ENCODE measurements at regions not wholly inside any gene's neighbourhood (a gene's known extent, or its start where the extent isn't known, plus 50 kb on each side); places are given as distances from the start of the nearest gene placed in this dataset.

DNA sequence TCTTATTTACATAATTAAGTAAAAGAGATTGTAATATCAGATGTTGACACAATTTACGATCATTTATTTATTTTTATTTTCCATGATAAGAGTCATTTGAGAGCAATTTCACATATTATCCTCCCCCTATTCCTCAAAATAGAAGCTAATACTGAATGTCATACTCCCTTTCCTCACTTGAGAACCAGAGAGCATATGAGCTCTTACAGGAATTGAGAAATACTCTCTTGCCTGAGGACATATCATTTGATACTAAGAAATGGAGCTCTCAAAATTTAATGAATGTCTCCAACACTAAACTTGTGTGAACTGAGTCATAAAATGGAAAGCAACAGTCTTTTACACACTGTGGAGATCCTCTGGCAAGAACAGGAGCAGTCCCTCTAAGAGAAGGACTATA, 68.5 kb upstream of the CHST9 start:
- ChIA-PET POLR2A (interaction anchor here (0.5 kb wide), 1 partner anchor 60 kb away, joined by 3 read pairs; no protein-coding TSS in a partner anchor), CTCF (interaction anchor here (0.6 kb wide), 1 partner anchor 195 kb away, joined by 5 read pairs; no protein-coding TSS in a partner anchor)
- H3K27ac Mint-ChIP-seq (ENCODE audit: low read depth, unreplicated experiment): no peak overlapping the region
- DNase-seq (ENCODE audit: unreplicated experiment): peak; percentile 1
- H3K9me3 Mint-ChIP-seq (ENCODE audit: unreplicated experiment): no peaks in the 10 kb centered on the region
- H3K4me1 Mint-ChIP-seq (ENCODE audit: insufficient read depth, unreplicated experiment): no peaks in the 10 kb centered on the region
- H3K36me3 Mint-ChIP-seq (ENCODE audit: insufficient read depth, unreplicated experiment): no peaks in the 10 kb centered on the region
- intact Hi-C loops (cut with micrococcal nuclease): no loop called here
- BruUV-seq (replicated peaks): no TSS peak
- TF ChIP-seq CTCF (IDR thresholded peaks at IDR 0.05; ENCODE audit: unreplicated experiment): no peak
- peaks cover 13% of the 10 kb centered on the region for H3K27me3 Mint-ChIP-seq (ENCODE audit: insufficient read depth, unreplicated experiment)
- H3K4me3 Mint-ChIP-seq (ENCODE audit: unreplicated experiment): no peak overlapping the region

DNA sequence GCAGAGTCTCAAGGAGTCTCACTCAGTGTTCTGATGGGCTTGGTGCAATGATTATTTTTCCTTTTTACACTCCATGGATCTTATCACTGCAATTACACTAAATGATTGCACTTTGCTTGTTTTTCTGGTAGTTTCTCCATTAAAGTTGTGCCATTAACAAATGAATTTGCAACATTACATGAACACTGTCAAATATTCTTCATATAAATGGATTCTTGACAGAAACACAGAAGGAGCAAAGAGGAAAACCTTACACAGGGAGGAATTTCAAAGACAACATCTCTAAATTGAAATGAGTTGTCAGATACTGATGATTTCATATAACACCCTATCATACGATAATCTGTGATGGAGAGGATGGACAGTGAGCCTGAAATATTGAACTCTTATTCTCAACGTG, 65.4 kb upstream of the CHST9 start:
- no TSS peak for BruUV-seq (replicated peaks)
- intact Hi-C loops (cut with micrococcal nuclease): no loop called here
- Mint-ChIP-seq H3K9me3 (ENCODE audit: unreplicated experiment) (no peaks in the 10 kb centered on the region), H3K27ac (ENCODE audit: low read depth, unreplicated experiment) (no peak overlapping the region), H3K4me1 (ENCODE audit: insufficient read depth, unreplicated experiment) (no peaks in the 10 kb centered on the region), H3K36me3 (ENCODE audit: insufficient read depth, unreplicated experiment) (no peaks in the 10 kb centered on the region), H3K4me3 (ENCODE audit: unreplicated experiment) (no peak overlapping the region), H3K27me3 (ENCODE audit: insufficient read depth, unreplicated experiment) (peaks cover 33% of the 10 kb centered on the region)
- no peak for DNase-seq (ENCODE audit: unreplicated experiment)
- POLR2A ChIA-PET: no interaction called here
- TF ChIP-seq CTCF (IDR thresholded peaks at IDR 0.05; ENCODE audit: unreplicated experiment): no peak
- CTCF ChIA-PET: no interaction called here

- H3K27ac Mint-ChIP-seq (ENCODE audit: low read depth, unreplicated experiment): no peak overlapping the region
- ChIA-PET POLR2A (interaction anchor here (0.6 kb wide), 1 partner anchor 620 kb away, joined by 3 read pairs; no protein-coding TSS in a partner anchor), CTCF (no interaction called here)
- DNase-seq (ENCODE audit: unreplicated experiment): no peak
- H3K4me1 Mint-ChIP-seq (ENCODE audit: insufficient read depth, unreplicated experiment): no peaks in the 10 kb centered on the region
- intact Hi-C loops (cut with micrococcal nuclease): no loop called here
- H3K9me3 Mint-ChIP-seq (ENCODE audit: unreplicated experiment): no peaks in the 10 kb centered on the region
- H3K4me3 Mint-ChIP-seq (ENCODE audit: unreplicated experiment): no peak overlapping the region
- BruUV-seq (replicated peaks): no TSS peak
- TF ChIP-seq CTCF (IDR thresholded peaks at IDR 0.05; ENCODE audit: unreplicated experiment): no peak
- peaks cover 33% of the 10 kb centered on the region for H3K27me3 Mint-ChIP-seq (ENCODE audit: insufficient read depth, unreplicated experiment)
- no peaks in the 10 kb centered on the region for H3K36me3 Mint-ChIP-seq (ENCODE audit: insufficient read depth, unreplicated experiment)
Measured at GRCh38 chr18:27249933-27250332, 64.8 kb upstream of the CHST9 start.

DNA sequence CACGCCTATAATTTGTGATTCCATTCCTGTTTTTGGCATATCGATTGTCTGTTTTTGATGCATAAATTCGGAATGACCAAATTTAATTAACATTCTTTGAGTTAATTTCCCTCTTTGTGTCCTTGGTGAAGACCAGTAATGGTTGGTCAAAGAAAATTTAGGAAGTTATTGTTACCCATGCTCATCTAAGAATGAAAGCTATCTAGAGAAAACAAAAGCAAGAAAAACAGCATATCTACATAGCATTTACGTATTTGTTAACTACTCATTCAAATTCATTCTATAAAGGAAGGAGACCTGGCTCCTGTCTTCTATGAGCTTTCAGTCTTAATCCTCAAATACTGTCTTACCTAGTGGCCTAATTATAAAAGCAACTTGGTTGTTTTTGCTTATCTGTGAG, 59.2 kb upstream of the CHST9 start:
- ChIA-PET POLR2A (no interaction called here), CTCF (interaction anchor here (0.6 to 0.9 kb wide), 5 partner anchors 97 to 1297 kb away, joined by 3 read pairs; no protein-coding TSS in a partner anchor)
- intact Hi-C loops (cut with micrococcal nuclease): no loop called here
- DNase-seq (ENCODE audit: unreplicated experiment): no peak
- no peak for TF ChIP-seq CTCF (IDR thresholded peaks at IDR 0.05; ENCODE audit: unreplicated experiment)
- no peaks in the 10 kb centered on the region for H3K4me1 Mint-ChIP-seq (ENCODE audit: insufficient read depth, unreplicated experiment)
- BruUV-seq (replicated peaks): no TSS peak
- H3K27me3 Mint-ChIP-seq (ENCODE audit: insufficient read depth, unreplicated experiment): peaks cover 27% of the 10 kb centered on the region
- no peak overlapping the region for H3K27ac Mint-ChIP-seq (ENCODE audit: low read depth, unreplicated experiment)
- H3K4me3 Mint-ChIP-seq (ENCODE audit: unreplicated experiment): no peak overlapping the region
- no peaks in the 10 kb centered on the region for H3K36me3 Mint-ChIP-seq (ENCODE audit: insufficient read depth, unreplicated experiment)
- H3K9me3 Mint-ChIP-seq (ENCODE audit: unreplicated experiment): no peaks in the 10 kb centered on the region

All from MCF 10A (cell line).